H1 (cell line): ENCODE measurements at regions not wholly inside any gene's neighbourhood (a gene's known extent, or its start where the extent isn't known, plus 50 kb on each side); places are given as distances from the start of the nearest gene placed in this dataset.

Source experiments
- CTCF ChIA-PET: fragments of 300-600 bp; sonication (Branson Sonifier 250); formaldehyde crosslinking; loops from one replicate; lab custom pipeline; 2021; ENCODE audit not compliant: partially characterized antibody; lab: Charles Lee
- POLR2A ChIA-PET: fragments of 300-600 bp; sonication (Branson Sonifier 250); formaldehyde crosslinking; loops from one replicate; lab custom pipeline; 2021; ENCODE audit warnings: inconsistent platforms; ENCODE audit not compliant: partially characterized antibody; lab: Charles Lee
- DNase-seq, 2 experiments: peaks; one replicate each; pipeline versions ENCODE4 v3.0.0 to v3.0.0-alpha.2; 2010 to 2022; ENCODE audit warnings: low spot score in 2 of 2, low read depth in 1 of 2, mixed read lengths in 1 of 2
- FAIRE-seq: peaks from 2 replicates; lab custom pipeline; 2011; peaks lifted over from hg19 to GRCh38; lab: Jason Lieb, UNC
- H2AFZ ChIP-seq: 2 replicates; pipeline ENCODE4 v1.8.1; 2012; ENCODE audit warnings: low read length, inconsistent platforms
- H2AK5ac ChIP-seq: 2 replicates; pipeline ENCODE4 v1.6.1; 2013; ENCODE audit warnings: low read depth, low read length
- H2BK120ac ChIP-seq: replicated peaks from 2 replicates; pipeline ENCODE3; 2013; ENCODE audit warnings: low read depth, low read length, inconsistent platforms
- H2BK12ac ChIP-seq: 2 replicates; pipeline ENCODE4 v1.6.1; 2013; ENCODE audit warnings: low read depth, low read length
- H2BK15ac ChIP-seq: 2 replicates; pipeline ENCODE4 v1.6.1; 2013; ENCODE audit warnings: low read length
- H2BK20ac ChIP-seq: 2 replicates; pipeline ENCODE4 v1.6.1; 2013; ENCODE audit warnings: low read length
- H2BK5ac ChIP-seq: 2 replicates; pipeline ENCODE4 v1.6.1; 2013; ENCODE audit warnings: low read depth, low read length
- H3K14ac ChIP-seq: 2 replicates; pipeline ENCODE4 v1.6.1; 2013; ENCODE audit warnings: inconsistent platforms; ENCODE audit not compliant: insufficient read length
- H3K18ac ChIP-seq: 2 replicates; pipeline ENCODE4 v1.6.1; 2013; ENCODE audit warnings: low read length; ENCODE audit errors: extremely low read depth
- H3K23ac ChIP-seq: 2 replicates; pipeline ENCODE4 v1.6.1; 2013; ENCODE audit warnings: inconsistent platforms; ENCODE audit not compliant: insufficient read length
- H3K23me2 ChIP-seq: 2 replicates; pipeline ENCODE4 v1.6.1; 2013; ENCODE audit warnings: low read depth, low read length
- H3K27ac ChIP-seq: 2 replicates; pipeline ENCODE4 v1.6.1; 2011; ENCODE audit warnings: low read depth, low read length, inconsistent platforms
- H3K27me3 ChIP-seq, 4 experiments: replicated peaks in 1 of 4; 1 replicate in 1 of 4; 2 replicates in 3 of 4; pipeline versions ENCODE4 v1.6.1 to v1.8.1; 2011 to 2013; ENCODE audit warnings: low read length in 3 of 4, mild to moderate bottlenecking in 3 of 4, inconsistent platforms in 2 of 4, mixed read lengths in 2 of 4, moderate library complexity in 1 of 4; ENCODE audit not compliant: control insufficient read depth in 3 of 4, insufficient read depth in 3 of 4; ENCODE audit errors: extremely low read depth in 1 of 4
- H3K36me3 ChIP-seq, 4 experiments: 2 replicates each; pipeline versions ENCODE4 v1.6.1 to v1.8.1; 2011 to 2013; ENCODE audit warnings: mild to moderate bottlenecking in 4 of 4, low read length in 3 of 4, moderate library complexity in 2 of 4, control low read depth in 1 of 4, inconsistent platforms in 1 of 4; ENCODE audit not compliant: insufficient read depth in 4 of 4, control insufficient read depth in 2 of 4
- H3K4ac ChIP-seq: replicated peaks from 2 replicates; pipeline ENCODE3; 2013; ENCODE audit warnings: low read length, low read depth, mixed read lengths, inconsistent platforms; ENCODE audit not compliant: insufficient read length
- H3K4me1 ChIP-seq, 4 experiments: replicated peaks in 1 of 4; 1 replicate in 1 of 4; 2 replicates in 3 of 4; pipeline versions ENCODE4 v1.6.1 to v1.8.1; 2011 to 2013; ENCODE audit warnings: low read length in 3 of 4, inconsistent platforms in 2 of 4, mixed read lengths in 1 of 4; ENCODE audit not compliant: insufficient read depth in 4 of 4, control insufficient read depth in 3 of 4
- H3K4me2 ChIP-seq, 2 experiments: 2 replicates each; pipeline versions ENCODE4 v1.6.1 to v1.8.1; 2011 to 2013; ENCODE audit warnings: low read depth in 2 of 2, low read length in 2 of 2, control low read depth in 1 of 2, inconsistent platforms in 1 of 2, mild to moderate bottlenecking in 1 of 2; ENCODE audit not compliant: insufficient read depth in 1 of 2
- H3K4me3 ChIP-seq, 4 experiments: fragments of 200-600, 300-600 bp in 1 of 4; sonication (generic), shearing (Covaris generic), sonication (Bioruptor Twin) in 1 of 4; 2 replicates each; pipeline versions ENCODE4 v1.5.1 to v1.8.1; 2011 to 2016; ENCODE audit warnings: low read length in 4 of 4, low read depth in 3 of 4, control low read depth in 2 of 4, inconsistent platforms in 2 of 4, mild to moderate bottlenecking in 2 of 4, mixed read lengths in 1 of 4, moderate library complexity in 1 of 4; ENCODE audit not compliant: insufficient read depth in 2 of 4; ENCODE audit errors: extremely low read depth in 1 of 4
- H3K56ac ChIP-seq: replicated peaks from 2 replicates; pipeline ENCODE3; 2013; ENCODE audit warnings: low read depth, mild to moderate bottlenecking, mixed read lengths, low read length, inconsistent platforms; ENCODE audit not compliant: insufficient read length
- H3K79me1 ChIP-seq: 2 replicates; pipeline ENCODE4 v1.6.1; 2013; ENCODE audit warnings: low read depth, low read length, control low read depth
- H3K79me2 ChIP-seq, 2 experiments: 2 replicates each; pipeline versions ENCODE4 v1.6.1 to v1.8.1; 2012 to 2013; ENCODE audit warnings: low read length in 2 of 2, mild to moderate bottlenecking in 2 of 2, inconsistent platforms in 1 of 2; ENCODE audit not compliant: insufficient read depth in 2 of 2, control insufficient read depth in 1 of 2
- H3K9ac ChIP-seq, 4 experiments: replicated peaks in 1 of 4; 1 replicate in 1 of 4; 2 replicates in 3 of 4; pipeline versions ENCODE4 v1.6.1 to v1.8.1; 2011 to 2013; ENCODE audit warnings: low read depth in 3 of 4, low read length in 3 of 4, control low read depth in 2 of 4, mild to moderate bottlenecking in 2 of 4, moderate library complexity in 2 of 4, inconsistent platforms in 1 of 4; ENCODE audit errors: extremely low read depth in 1 of 4
- H3K9me3 ChIP-seq, 2 experiments: 2 replicates each; pipeline versions ENCODE4 v1.6.1 to v1.8.1; 2012 to 2013; ENCODE audit warnings: mild to moderate bottlenecking in 2 of 2, moderate library complexity in 2 of 2, control low read depth in 1 of 2, inconsistent platforms in 1 of 2, low read depth in 1 of 2, low read length in 1 of 2, mixed read lengths in 1 of 2; ENCODE audit not compliant: insufficient read depth in 2 of 2
- H4K20me1 ChIP-seq, 2 experiments: replicated peaks in 1 of 2; 2 replicates each; pipeline versions ENCODE3 to v1.8.1; 2011 to 2013; ENCODE audit warnings: inconsistent platforms in 2 of 2, low read length in 2 of 2, mild to moderate bottlenecking in 1 of 2; ENCODE audit not compliant: insufficient read depth in 2 of 2, control insufficient read depth in 1 of 2
- H4K5ac ChIP-seq: 2 replicates; pipeline ENCODE4 v1.6.1; 2013; ENCODE audit warnings: low read length, low read depth, mixed read lengths, inconsistent platforms; ENCODE audit not compliant: insufficient read length
- H4K8ac ChIP-seq: 2 replicates; pipeline ENCODE4 v1.8.0; 2013; ENCODE audit warnings: mild to moderate bottlenecking, moderate library complexity, low read length, inconsistent platforms; ENCODE audit not compliant: insufficient read depth; ENCODE audit errors: extremely low read depth
- H4K91ac ChIP-seq: replicated peaks from 2 replicates; pipeline ENCODE3; 2013; ENCODE audit warnings: low read length, mixed read lengths, inconsistent platforms; ENCODE audit not compliant: insufficient read length
- BRCA1 ChIP-seq: IDR thresholded peaks from 2 replicates; pipeline ENCODE4 v1.6.1; 2012; ENCODE audit warnings: low read depth, low read length, improper control_type of control experiment
- CTCF ChIP-seq, 3 experiments: IDR thresholded peaks; 1 replicate in 2 of 3; 2 replicates in 1 of 3; pipeline versions ENCODE4 v1.5.1 to v1.6.1; 2011; ENCODE audit warnings: low read length in 3 of 3, mild to moderate bottlenecking in 3 of 3, inconsistent platforms in 2 of 3, low read depth in 1 of 3, moderate library complexity in 1 of 3; ENCODE audit not compliant: insufficient read depth in 1 of 3; ENCODE audit errors: control extremely low read depth in 1 of 3
- HDAC6 ChIP-seq: IDR thresholded peaks from one replicate; pipeline ENCODE4 v1.7.1; 2012; ENCODE audit warnings: low read depth, mild to moderate bottlenecking, inconsistent platforms, low read length, moderate library complexity
- JUND ChIP-seq: IDR thresholded peaks from 2 replicates; pipeline ENCODE4 v1.6.1; 2011; ENCODE audit warnings: mild to moderate bottlenecking, improper control_type of control experiment, low read length
- KDM4A ChIP-seq: IDR thresholded peaks from one replicate; pipeline ENCODE4 v1.7.1; 2012; ENCODE audit warnings: low read depth, mild to moderate bottlenecking, moderate library complexity, low read length, inconsistent platforms; ENCODE audit not compliant: severe bottlenecking
- MAX ChIP-seq: IDR thresholded peaks from 2 replicates; pipeline ENCODE4 v1.6.1; 2012; ENCODE audit warnings: inconsistent platforms
- POLR2A ChIP-seq, 2 experiments: IDR thresholded peaks; 1 replicate in 1 of 2; 2 replicates in 1 of 2; pipeline ENCODE4 v1.6.1; 2011; ENCODE audit warnings: low read depth in 2 of 2, low read length in 2 of 2, mild to moderate bottlenecking in 2 of 2; ENCODE audit errors: control extremely low read depth in 1 of 2
- POLR2AphosphoS5 ChIP-seq: IDR thresholded peaks from 2 replicates; pipeline ENCODE4 v1.6.1; 2011; ENCODE audit warnings: low read depth, low read length
- RFX5 ChIP-seq: IDR thresholded peaks from 2 replicates; pipeline ENCODE4 v1.6.1; 2011; ENCODE audit warnings: low read depth, low read length, improper control_type of control experiment, borderline replicate concordance
- SP1 ChIP-seq: IDR thresholded peaks from 2 replicates; pipeline ENCODE4 v1.6.1; 2011; ENCODE audit warnings: low read depth, low read length
- TCF12 ChIP-seq: IDR thresholded peaks from 2 replicates; pipeline ENCODE4 v1.6.1; 2011; ENCODE audit warnings: low read depth, mild to moderate bottlenecking, low read length
- USF2 ChIP-seq: IDR thresholded peaks from 2 replicates; pipeline ENCODE4 v1.6.1; 2011; ENCODE audit warnings: low read length, improper control_type of control experiment
- WGBS, 2 experiments: shearing (Covaris generic) in 1 of 2; methylation state at CpG; one replicate each; pipeline versions ENCODE4 v1.1.6 to v1.1.7; 2013 to 2015; ENCODE audit warnings: low lambda C conversion rate in 2 of 2, mixed read lengths in 2 of 2, inconsistent platforms in 1 of 2, low coverage in 1 of 2, missing lambda C conversion rate in 1 of 2; ENCODE audit not compliant: insufficient replicate concordance in 2 of 2, insufficient coverage in 1 of 2, insufficient read length in 1 of 2; ENCODE audit errors: extremely low coverage in 1 of 2, missing lambda C conversion rate in 1 of 2; 5-methylcytosine and 5-hydroxymethylcytosine counted together

- Histone ChIP-seq H3K4me3 (no peak overlapping the region), H3K27me3 (no peaks in the 10 kb centered on the region), H2BK5ac (no peak overlapping the region), H3K23me2 (no peaks in the 10 kb centered on the region), H3K56ac (no peak overlapping the region), H4K20me1 (no peaks in the 10 kb centered on the region), H3K9me3 (peaks cover 0 to 3% of the 10 kb centered on the region in 2 experiments; a peak in 1 of 4 replicates), H4K5ac (no peak overlapping the region), H2BK120ac (no peak overlapping the region), H2BK20ac (no peak overlapping the region), H3K23ac (no peak overlapping the region), H2AK5ac (no peak overlapping the region), H3K4me1 (peaks cover 0 to 3% (median 0%) of the 10 kb centered on the region in 4 experiments; a peak in 1 of 7 replicates), H4K91ac (no peak overlapping the region), H3K4me2 (no peak overlapping the region), H2BK15ac (no peak overlapping the region), H3K9ac (no peak overlapping the region), H3K14ac (no peak overlapping the region), H4K8ac (no peak overlapping the region), H3K18ac (no peak overlapping the region), H3K79me1 (no peaks in the 10 kb centered on the region), H3K4ac (no peak overlapping the region), H3K27ac (no peak overlapping the region), H2BK12ac (no peak overlapping the region), H2AFZ (no peak overlapping the region), H3K36me3 (no peaks in the 10 kb centered on the region), H3K79me2 (no peaks in the 10 kb centered on the region)
- DNase-seq (no peak), FAIRE-seq (no peak)
- WGBS, 2 experiments: 93% methylated on average over 7 of the region's 7 CpGs; no CpG with 5 or more reads in 1 of the 2 experiments
- ChIA-PET CTCF (interaction anchor here (1.2 to 1.9 kb wide), 3 partner anchors 30 to 389 kb away, joined by 3 to 8 read pairs (median 3); no protein-coding TSS in a partner anchor), POLR2A (no interaction called here)
- TF ChIP-seq TCF12 (no peak), HDAC6 (no peak), POLR2A (IDR thresholded peaks at IDR 0.05; ENCODE audit: control extremely low read depth in 1 of 2, low read depth in 2 of 2, low read length in 2 of 2) (no peak), POLR2AphosphoS5 (no peak), SP1 (no peak), USF2 (no peak), KDM4A (no peak), RFX5 (no peak), BRCA1 (no peak), CTCF (IDR thresholded peaks at IDR 0.05; ENCODE audit: control extremely low read depth in 1 of 3, insufficient read depth in 1 of 3, low read depth in 1 of 3, low read length in 3 of 3) (no peak), JUND (no peak), MAX (no peak)
Observed at GRCh38 chr7:82602066-82602465, 158.5 kb upstream of the CACNA2D1 start.
